SHP77 treated with DMSO at 0.1 percent for 48 hours (cell line): ENCODE measurements at regions not wholly inside any gene's neighbourhood (a gene's known extent, or its start where the extent isn't known, plus 50 kb on each side); places are given as distances from the start of the nearest gene placed in this dataset.
"Not testable (repeated sequence)": the region's sequence is repeated elsewhere in the genome, so short reads cannot be mapped to it uniquely, and the experiment has no call there.

Experiments
- DNase-seq: peaks from one replicate; lab custom pipeline; 2025; lab: John Stamatoyannopoulos, UW

GRCh38 chr10:29208845-29209244 lies 80.0 kb upstream of the LYZL1 start:
- no peak for DNase-seq

- DNase-seq = no peak
Measured at GRCh38 chr10:29209830-29210229, 79.0 kb upstream of the LYZL1 start.

GRCh38 chr10:29210266-29210868 lies 78.5 kb upstream of the LYZL1 start:
- DNase-seq = no peak

- DNase-seq = no peak
Measured at GRCh38 chr10:29212597-29212996, 76.3 kb upstream of the LYZL1 start.

- DNase-seq = no peak
Measured at GRCh38 chr10:29214551-29214950, 74.3 kb upstream of the LYZL1 start.

GRCh38 chr10:29217292-29217738 lies 71.6 kb upstream of the LYZL1 start:
- DNase-seq = no peak

- no peak for DNase-seq
Measured at GRCh38 chr10:29223326-29223725, 65.5 kb upstream of the LYZL1 start.

GRCh38 chr10:29224631-29225030 lies 64.2 kb upstream of the LYZL1 start:
- DNase-seq = no peak

- DNase-seq = no peak
Measured at GRCh38 chr10:29227201-29227600, 61.7 kb upstream of the LYZL1 start.

- DNase-seq = no peak
Measured at GRCh38 chr10:29228562-29228961, 60.3 kb upstream of the LYZL1 start.

GRCh38 chr10:29229258-29229705 lies 59.6 kb upstream of the LYZL1 start:
- no peak for DNase-seq

GRCh38 chr10:29236910-29237309 lies 52.0 kb upstream of the LYZL1 start:
- DNase-seq = not testable (repeated sequence)

GRCh38 chr10:29237786-29238185 lies 51.1 kb upstream of the LYZL1 start:
- no peak for DNase-seq

GRCh38 chr10:29238523-29239135 lies 50.2 kb upstream of the LYZL1 start:
- DNase-seq = no peak
